ENCODE measurements at regions not wholly inside any gene's neighbourhood (a gene's known extent, or its start where the extent isn't known, plus 50 kb on each side); places are given as distances from the start of the nearest gene placed in this dataset.

DNA sequence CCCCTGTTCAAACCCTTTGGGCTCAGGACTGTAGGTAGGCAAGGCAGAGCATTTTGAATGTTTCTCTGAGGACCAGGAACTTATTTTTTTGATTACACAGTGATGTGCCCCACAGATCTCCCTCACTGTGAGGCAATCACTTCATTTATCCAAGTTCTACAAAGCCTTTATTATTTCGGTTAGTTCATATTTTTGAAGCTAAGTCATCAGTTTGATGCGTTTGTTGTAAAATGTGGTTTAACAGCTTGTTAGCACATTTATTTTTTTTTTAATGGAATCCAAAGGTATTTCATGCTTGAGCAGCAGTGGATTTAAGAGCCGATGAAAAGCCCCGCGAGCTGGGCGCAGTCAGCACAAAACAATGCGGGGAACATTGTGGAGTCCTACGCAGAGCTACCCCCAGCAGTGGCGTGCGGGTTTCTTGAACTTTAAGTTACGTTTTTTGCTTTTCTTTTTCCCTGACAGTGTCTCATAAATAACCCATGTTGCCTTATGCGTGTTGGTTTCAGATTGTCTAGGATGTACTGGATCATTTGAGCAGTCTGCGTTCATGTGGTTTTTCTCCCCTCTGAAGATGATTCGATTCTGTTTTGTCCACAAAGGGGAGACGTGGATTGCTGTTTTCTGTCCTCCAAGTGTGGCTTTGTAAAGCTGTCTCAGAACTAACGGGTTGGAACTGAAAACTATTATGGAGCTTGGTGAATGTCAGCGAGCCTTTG is 233.6 kb upstream of the BMP2 start:
- no peak for DNase-seq (ENCODE audit: low spot score)
- peaks cover 5% of the 10 kb centered on the region for H3K9me3 Mint-ChIP-seq (ENCODE audit: low read depth)
- TF ChIP-seq CTCF (IDR thresholded peaks at IDR 0.05) = no peak
- peak overlapping the region; percentile 34 for H3K27ac Mint-ChIP-seq (ENCODE audit: unreplicated experiment)
- H3K4me3 Mint-ChIP-seq (ENCODE audit: unreplicated experiment) = peak overlapping the region; percentile 58
- H3K27me3 Mint-ChIP-seq (ENCODE audit: low read depth) = peaks cover 6% of the 10 kb centered on the region
- H3K4me1 Mint-ChIP-seq (ENCODE audit: low read depth) = peaks cover 13% of the 10 kb centered on the region
- H3K36me3 Mint-ChIP-seq (ENCODE audit: low read depth) = no peaks in the 10 kb centered on the region

DNA sequence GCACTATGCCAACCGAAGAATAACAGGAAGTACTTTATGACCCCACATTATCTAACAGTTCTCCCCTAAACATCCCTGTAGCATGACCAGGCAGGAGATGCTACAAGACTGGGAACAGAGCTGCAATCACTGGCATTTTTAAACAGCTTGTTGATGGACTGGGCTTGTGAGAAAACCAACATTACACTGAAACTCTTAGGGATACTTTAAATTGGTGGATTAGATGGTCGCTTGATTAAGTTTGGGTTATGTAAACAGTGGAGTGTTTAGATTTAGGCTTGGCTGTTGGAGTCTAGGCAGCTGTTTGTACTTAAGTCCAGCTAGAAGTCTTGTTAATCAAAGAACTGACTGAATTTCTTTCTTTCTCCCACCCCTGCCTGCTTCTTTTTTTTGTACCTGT is 234.1 kb upstream of the BMP2 start:
- H3K27me3 Mint-ChIP-seq (ENCODE audit: low read depth) = peaks cover 6% of the 10 kb centered on the region

DNA sequence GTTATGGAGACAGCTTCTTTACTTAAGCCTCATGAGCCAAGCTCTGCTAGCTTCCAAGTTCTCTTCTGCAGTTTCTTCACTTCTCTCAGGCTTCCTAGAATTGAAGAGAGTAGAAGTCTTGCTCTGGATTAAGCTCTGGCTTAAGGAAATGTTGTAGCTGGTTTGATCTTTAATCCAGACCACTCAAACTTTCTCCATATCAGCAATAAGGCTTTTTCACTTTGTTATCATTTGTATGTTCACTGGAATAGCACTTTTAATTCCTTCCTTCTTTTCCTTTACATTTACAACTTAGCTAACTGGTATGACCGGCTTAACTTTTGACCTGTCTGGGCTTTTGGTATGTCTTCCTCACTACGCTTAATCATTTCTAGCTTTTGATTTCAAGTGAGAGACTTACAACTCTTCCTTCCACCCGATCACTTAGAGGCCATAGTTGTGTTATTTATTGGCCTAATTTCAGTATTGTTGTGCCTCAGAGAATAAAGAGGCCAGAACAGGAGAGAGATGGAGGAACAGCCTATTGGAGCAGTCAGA is 236.6 kb upstream of the BMP2 start:
- H3K4me1 Mint-ChIP-seq (ENCODE audit: low read depth) = peaks cover 13% of the 10 kb centered on the region
- H3K27me3 Mint-ChIP-seq (ENCODE audit: low read depth) = peaks cover 2% of the 10 kb centered on the region
- no peak overlapping the region for H3K4me3 Mint-ChIP-seq (ENCODE audit: unreplicated experiment)
- H3K36me3 Mint-ChIP-seq (ENCODE audit: low read depth) = no peaks in the 10 kb centered on the region
- H3K27ac Mint-ChIP-seq (ENCODE audit: unreplicated experiment) = no peak overlapping the region
- no peak for TF ChIP-seq CTCF (IDR thresholded peaks at IDR 0.05)
- H3K9me3 Mint-ChIP-seq (ENCODE audit: low read depth) = no peaks in the 10 kb centered on the region
- DNase-seq (ENCODE audit: low spot score) = no peak

More for the DNA sequence above, 234.1 kb upstream of the BMP2 start:
- Mint-ChIP-seq H3K27ac (ENCODE audit: unreplicated experiment) (peak overlapping the region; percentile 34), H3K9me3 (ENCODE audit: low read depth) (peaks cover 5% of the 10 kb centered on the region), H3K4me1 (ENCODE audit: low read depth) (peaks cover 13% of the 10 kb centered on the region), H3K36me3 (ENCODE audit: low read depth) (no peaks in the 10 kb centered on the region), H3K4me3 (ENCODE audit: unreplicated experiment) (no peak overlapping the region)
- DNase-seq (ENCODE audit: low spot score) = no peak
- TF ChIP-seq CTCF (IDR thresholded peaks at IDR 0.05) = no peak

GRCh38 chr20:6530254-6530653 is 237.2 kb upstream of the BMP2 start:
- Mint-ChIP-seq H3K4me1 (ENCODE audit: low read depth) (peaks cover 13% of the 10 kb centered on the region), H3K27ac (ENCODE audit: unreplicated experiment) (no peak overlapping the region)

More at GRCh38 chr20:6530254-6530653, 237.2 kb upstream of the BMP2 start:
- TF ChIP-seq CTCF (IDR thresholded peaks at IDR 0.05) = no peak
- no peaks in the 10 kb centered on the region for H3K36me3 Mint-ChIP-seq (ENCODE audit: low read depth)
- DNase-seq (ENCODE audit: low spot score) = no peak
- peaks cover 2% of the 10 kb centered on the region for H3K27me3 Mint-ChIP-seq (ENCODE audit: low read depth)
- no peaks in the 10 kb centered on the region for H3K9me3 Mint-ChIP-seq (ENCODE audit: low read depth)
- no peak overlapping the region for H3K4me3 Mint-ChIP-seq (ENCODE audit: unreplicated experiment)
